SK-N-SH (cell line): ENCODE measurements at regions not wholly inside any gene's neighbourhood (a gene's known extent, or its start where the extent isn't known, plus 50 kb on each side); places are given as distances from the start of the nearest gene placed in this dataset.

Experiments used
- CHD2 ChIP-seq: fragments of 150-350 bp; IDR thresholded peaks from 2 replicates; pipeline ENCODE4 v1.6.1; 2018; ENCODE audit warnings: low read length; ENCODE audit not compliant: partially characterized antibody
- EP300 ChIP-seq, 2 experiments: IDR thresholded peaks; 2 replicates each; pipeline versions ENCODE4 v1.4.0 to v1.6.1; 2012; ENCODE audit warnings: borderline replicate concordance in 1 of 2, low read depth in 1 of 2, low read length in 1 of 2
- EZH2phosphoT487 ChIP-seq: fragments of 200-600 bp; sonication (generic); IDR thresholded peaks from 2 replicates; pipeline ENCODE4 v1.6.1; 2017; ENCODE audit warnings: low read depth, mixed run types, mild to moderate bottlenecking, antibody characterized with exemption, moderate library complexity, borderline replicate concordance
- MXI1 ChIP-seq: IDR thresholded peaks from 2 replicates; pipeline ENCODE4 v1.6.1; 2012; ENCODE audit warnings: mild to moderate bottlenecking, low read depth, low read length, improper control_type of control experiment
- NFIC ChIP-seq: IDR thresholded peaks from 2 replicates; pipeline ENCODE4 v1.4.0; 2012; ENCODE audit warnings: borderline replicate concordance
- POLR2AphosphoS5 ChIP-seq: IDR thresholded peaks from 2 replicates; pipeline ENCODE4 v1.6.1; 2012; ENCODE audit warnings: low read depth, low read length
- RAD21 ChIP-seq: IDR thresholded peaks from 2 replicates; pipeline ENCODE4 v1.6.1; 2012; ENCODE audit warnings: mild to moderate bottlenecking, low read length
- REST ChIP-seq: IDR thresholded peaks from 2 replicates; pipeline ENCODE4 v1.6.1; 2012; ENCODE audit warnings: mild to moderate bottlenecking, low read depth, low read length, moderate library complexity
- RXRA ChIP-seq: IDR thresholded peaks from 2 replicates; pipeline ENCODE4 v1.4.0; 2012; ENCODE audit warnings: low read depth, mild to moderate bottlenecking, borderline replicate concordance
- SMC3 ChIP-seq: IDR thresholded peaks from 2 replicates; pipeline ENCODE4 v1.6.1; 2012; ENCODE audit warnings: low read depth, low read length, improper control_type of control experiment
- YY1 ChIP-seq: IDR thresholded peaks from 2 replicates; pipeline ENCODE4 v1.4.0; 2012; ENCODE audit warnings: low read depth, mild to moderate bottlenecking
- TF ChIP-seq, protein P1 (sequence below): fragments of 200-600 bp; sonication (generic); IDR thresholded peaks from 2 replicates; pipeline ENCODE4 v1.6.1; 2017; ENCODE audit warnings: antibody characterized with exemption, mild to moderate bottlenecking, moderate library complexity
- TF ChIP-seq, protein P2 (sequence below): fragments of 150-350 bp; IDR thresholded peaks from 2 replicates; pipeline ENCODE4 v1.6.1; 2017; ENCODE audit warnings: antibody characterized with exemption, low read length, low read depth, borderline replicate concordance
- TF ChIP-seq, protein P3 (sequence below): IDR thresholded peaks from 2 replicates; pipeline ENCODE4 v1.4.0; 2012; ENCODE audit warnings: low read depth

DNA sequence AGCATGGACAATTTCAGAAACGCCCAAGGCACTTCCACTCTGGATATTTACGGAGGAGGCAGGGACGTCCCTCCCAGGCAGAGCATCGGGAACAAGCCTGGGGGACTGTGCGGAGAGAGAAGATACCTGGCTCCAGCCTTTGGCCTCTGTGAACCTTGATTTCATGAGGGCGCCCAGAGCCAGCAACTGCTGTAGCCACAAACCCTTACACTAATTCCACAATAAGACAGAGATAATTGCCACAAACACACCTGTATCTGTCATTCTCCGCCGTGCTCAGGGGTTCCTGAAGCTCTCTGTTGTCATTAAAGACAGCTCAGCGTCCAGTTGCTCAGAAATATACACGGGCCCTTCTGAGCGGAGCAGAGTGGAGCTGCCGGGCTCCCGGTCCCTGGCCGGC lies 1292.1 kb downstream of the TBC1D22A start:
- TF ChIP-seq NFIC, result no peak
- TF ChIP-seq, protein P1, sequence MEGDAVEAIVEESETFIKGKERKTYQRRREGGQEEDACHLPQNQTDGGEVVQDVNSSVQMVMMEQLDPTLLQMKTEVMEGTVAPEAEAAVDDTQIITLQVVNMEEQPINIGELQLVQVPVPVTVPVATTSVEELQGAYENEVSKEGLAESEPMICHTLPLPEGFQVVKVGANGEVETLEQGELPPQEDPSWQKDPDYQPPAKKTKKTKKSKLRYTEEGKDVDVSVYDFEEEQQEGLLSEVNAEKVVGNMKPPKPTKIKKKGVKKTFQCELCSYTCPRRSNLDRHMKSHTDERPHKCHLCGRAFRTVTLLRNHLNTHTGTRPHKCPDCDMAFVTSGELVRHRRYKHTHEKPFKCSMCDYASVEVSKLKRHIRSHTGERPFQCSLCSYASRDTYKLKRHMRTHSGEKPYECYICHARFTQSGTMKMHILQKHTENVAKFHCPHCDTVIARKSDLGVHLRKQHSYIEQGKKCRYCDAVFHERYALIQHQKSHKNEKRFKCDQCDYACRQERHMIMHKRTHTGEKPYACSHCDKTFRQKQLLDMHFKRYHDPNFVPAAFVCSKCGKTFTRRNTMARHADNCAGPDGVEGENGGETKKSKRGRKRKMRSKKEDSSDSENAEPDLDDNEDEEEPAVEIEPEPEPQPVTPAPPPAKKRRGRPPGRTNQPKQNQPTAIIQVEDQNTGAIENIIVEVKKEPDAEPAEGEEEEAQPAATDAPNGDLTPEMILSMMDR, result no peak
- no peak for TF ChIP-seq REST
- TF ChIP-seq, protein P2, sequence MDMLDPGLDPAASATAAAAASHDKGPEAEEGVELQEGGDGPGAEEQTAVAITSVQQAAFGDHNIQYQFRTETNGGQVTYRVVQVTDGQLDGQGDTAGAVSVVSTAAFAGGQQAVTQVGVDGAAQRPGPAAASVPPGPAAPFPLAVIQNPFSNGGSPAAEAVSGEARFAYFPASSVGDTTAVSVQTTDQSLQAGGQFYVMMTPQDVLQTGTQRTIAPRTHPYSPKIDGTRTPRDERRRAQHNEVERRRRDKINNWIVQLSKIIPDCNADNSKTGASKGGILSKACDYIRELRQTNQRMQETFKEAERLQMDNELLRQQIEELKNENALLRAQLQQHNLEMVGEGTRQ, result no peak
- TF ChIP-seq EP300 (IDR thresholded peaks at IDR 0.05; ENCODE audit: borderline replicate concordance in 1 of 2, low read depth in 1 of 2, low read length in 1 of 2), result no peak
- TF ChIP-seq RXRA, result no peak
- no peak for TF ChIP-seq RAD21
- TF ChIP-seq SMC3, result no peak
- no peak for TF ChIP-seq POLR2AphosphoS5
- no peak for TF ChIP-seq MXI1
- TF ChIP-seq CHD2, result no peak
- TF ChIP-seq YY1, result no peak
- TF ChIP-seq, protein P3, sequence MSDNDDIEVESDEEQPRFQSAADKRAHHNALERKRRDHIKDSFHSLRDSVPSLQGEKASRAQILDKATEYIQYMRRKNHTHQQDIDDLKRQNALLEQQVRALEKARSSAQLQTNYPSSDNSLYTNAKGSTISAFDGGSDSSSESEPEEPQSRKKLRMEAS, result no peak
- no peak for TF ChIP-seq EZH2phosphoT487
